ENCODE measurements at regions not wholly inside any gene's neighbourhood (a gene's known extent, or its start where the extent isn't known, plus 50 kb on each side); places are given as distances from the start of the nearest gene placed in this dataset.

DNA sequence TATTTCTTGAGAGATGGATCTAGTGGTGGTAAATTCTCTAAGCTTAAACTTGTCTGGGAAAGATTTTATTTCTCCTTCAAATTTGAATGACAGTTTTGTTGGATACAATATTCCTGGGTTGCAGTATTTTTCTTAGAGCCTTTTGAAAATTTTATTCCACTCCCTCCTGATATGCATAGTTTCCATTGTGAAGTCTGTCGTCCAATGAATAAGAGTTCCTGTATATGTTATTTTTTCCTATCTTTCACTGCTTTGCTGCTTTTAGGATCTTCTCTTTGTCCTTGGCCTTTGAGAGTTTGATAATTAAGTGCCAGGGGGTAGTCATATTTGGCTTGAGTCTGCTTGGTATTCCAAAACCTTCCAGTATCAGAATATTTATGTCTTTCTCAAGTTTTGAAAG lies 1156.4 kb upstream of the AGA start:
- Histone ChIP-seq H3K4me3 (replicated peaks in 1 of 3; ENCODE audit: low read depth in 2 of 3, low read length in 3 of 3) (no peak overlapping the region), H3K79me2 (ENCODE audit: insufficient read depth, low read length) (no peaks in the 10 kb centered on the region), H3K9me3 (replicated peaks in 1 of 2; ENCODE audit: control insufficient read depth in 1 of 2, insufficient read depth in 1 of 2, low read length in 2 of 2) (no peaks in the 10 kb centered on the region), H3K27me3 (ENCODE audit: control insufficient read depth in 2 of 2, insufficient read depth in 2 of 2, low read length in 2 of 2) (no peaks in the 10 kb centered on the region), H3K27ac (ENCODE audit: low read depth in 1 of 2, low read length in 2 of 2) (no peak overlapping the region), H3K9ac (ENCODE audit: insufficient read depth, low read length, poor library complexity, severe bottlenecking) (no peak overlapping the region), H3K4me2 (replicated peaks; ENCODE audit: extremely low read depth, low read length, poor library complexity, severe bottlenecking) (no peak overlapping the region), H3K36me3 (replicated peaks in 1 of 2; ENCODE audit: control insufficient read depth in 1 of 2, insufficient read depth in 2 of 2, low read length in 2 of 2) (no peaks in the 10 kb centered on the region), H4K20me1 (ENCODE audit: insufficient read depth, low read length) (no peaks in the 10 kb centered on the region), H3K4me1 (ENCODE audit: control insufficient read depth in 1 of 2, insufficient read depth in 2 of 2, low read length in 2 of 2) (no peaks in the 10 kb centered on the region), H2AFZ (ENCODE audit: insufficient read depth, low read depth, low read length, poor library complexity, severe bottlenecking) (no peak overlapping the region)
- H3K36me3 Mint-ChIP-seq: no peaks in the 10 kb centered on the region
- DNase-seq: no peak
- WGBS (ENCODE audit: insufficient coverage): no CpG with 5 or more reads among the region's 1 CpG
- no peak overlapping the region for H3K4me3 Mint-ChIP-seq
- no peaks in the 10 kb centered on the region for H3K27me3 Mint-ChIP-seq (ENCODE audit: low read depth in 3 of 3)
- no peaks in the 10 kb centered on the region for H3K4me1 Mint-ChIP-seq
- TF ChIP-seq, protein P1, sequence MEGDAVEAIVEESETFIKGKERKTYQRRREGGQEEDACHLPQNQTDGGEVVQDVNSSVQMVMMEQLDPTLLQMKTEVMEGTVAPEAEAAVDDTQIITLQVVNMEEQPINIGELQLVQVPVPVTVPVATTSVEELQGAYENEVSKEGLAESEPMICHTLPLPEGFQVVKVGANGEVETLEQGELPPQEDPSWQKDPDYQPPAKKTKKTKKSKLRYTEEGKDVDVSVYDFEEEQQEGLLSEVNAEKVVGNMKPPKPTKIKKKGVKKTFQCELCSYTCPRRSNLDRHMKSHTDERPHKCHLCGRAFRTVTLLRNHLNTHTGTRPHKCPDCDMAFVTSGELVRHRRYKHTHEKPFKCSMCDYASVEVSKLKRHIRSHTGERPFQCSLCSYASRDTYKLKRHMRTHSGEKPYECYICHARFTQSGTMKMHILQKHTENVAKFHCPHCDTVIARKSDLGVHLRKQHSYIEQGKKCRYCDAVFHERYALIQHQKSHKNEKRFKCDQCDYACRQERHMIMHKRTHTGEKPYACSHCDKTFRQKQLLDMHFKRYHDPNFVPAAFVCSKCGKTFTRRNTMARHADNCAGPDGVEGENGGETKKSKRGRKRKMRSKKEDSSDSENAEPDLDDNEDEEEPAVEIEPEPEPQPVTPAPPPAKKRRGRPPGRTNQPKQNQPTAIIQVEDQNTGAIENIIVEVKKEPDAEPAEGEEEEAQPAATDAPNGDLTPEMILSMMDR (IDR thresholded peaks at IDR 0.05): no peak
- H3K27ac Mint-ChIP-seq: no peak overlapping the region
- intact Hi-C loops (cut with micrococcal nuclease): no loop called here
- peaks cover 0 to 12% (median 4%) of the 10 kb centered on the region in 7 donors for H3K9me3 Mint-ChIP-seq

- H3K9ac ChIP-seq (ENCODE audit: insufficient read depth, low read length, poor library complexity, severe bottlenecking): no peak overlapping the region
- Mint-ChIP-seq H3K36me3 (no peaks in the 10 kb centered on the region), H3K27ac (no peak overlapping the region), H3K4me3 (no peak overlapping the region), H3K27me3 (ENCODE audit: low read depth in 3 of 3) (no peaks in the 10 kb centered on the region), H3K4me1 (no peaks in the 10 kb centered on the region), H3K9me3 (peaks cover 0 to 12% (median 4%) of the 10 kb centered on the region in 7 donors)
- TF ChIP-seq, protein P1 (IDR thresholded peaks at IDR 0.05): no peak
- H3K27ac ChIP-seq (ENCODE audit: low read depth in 1 of 2, low read length in 2 of 2): no peak overlapping the region
- H3K79me2 ChIP-seq (ENCODE audit: insufficient read depth, low read length): no peaks in the 10 kb centered on the region
- no peaks in the 10 kb centered on the region for H4K20me1 ChIP-seq (ENCODE audit: insufficient read depth, low read length)
- no peak for DNase-seq
- no peak overlapping the region for H3K4me3 ChIP-seq (replicated peaks in 1 of 3; ENCODE audit: low read depth in 2 of 3, low read length in 3 of 3)
- intact Hi-C loops (cut with micrococcal nuclease): no loop called here
- H3K4me1 ChIP-seq (ENCODE audit: control insufficient read depth in 1 of 2, insufficient read depth in 2 of 2, low read length in 2 of 2): no peaks in the 10 kb centered on the region
- no peaks in the 10 kb centered on the region for H3K9me3 ChIP-seq (replicated peaks in 1 of 2; ENCODE audit: control insufficient read depth in 1 of 2, insufficient read depth in 1 of 2, low read length in 2 of 2)
- no peak overlapping the region for H2AFZ ChIP-seq (ENCODE audit: insufficient read depth, low read depth, low read length, poor library complexity, severe bottlenecking)
- no peak overlapping the region for H3K4me2 ChIP-seq (replicated peaks; ENCODE audit: extremely low read depth, low read length, poor library complexity, severe bottlenecking)
- H3K27me3 ChIP-seq (ENCODE audit: control insufficient read depth in 2 of 2, insufficient read depth in 2 of 2, low read length in 2 of 2): no peaks in the 10 kb centered on the region
- no peaks in the 10 kb centered on the region for H3K36me3 ChIP-seq (replicated peaks in 1 of 2; ENCODE audit: control insufficient read depth in 1 of 2, insufficient read depth in 2 of 2, low read length in 2 of 2)
Observed at GRCh38 chr4:178599521-178599920, 1157.3 kb upstream of the AGA start.

Data from CD14-positive monocyte (primary cell).